Activated T-cell treated with anti-CD3 and anti-CD28 coated beads for 48 hours (primary cell): ENCODE measurements at regions not wholly inside any gene's neighbourhood (a gene's known extent, or its start where the extent isn't known, plus 50 kb on each side); places are given as distances from the start of the nearest gene placed in this dataset.

ENCODE experiments used
- DNase-seq: peaks from one replicate; pipeline ENCODE4 v3.0.0-alpha.2; 2020; ENCODE audit warnings: low read depth

- no peak for DNase-seq
Observed at GRCh38 chr19:29323440-29324290, 110.7 kb upstream of the UQCRFS1 start.

GRCh38 chr19:29324291-29324680 is 111.3 kb upstream of the UQCRFS1 start:
- no peak for DNase-seq

- no peak for DNase-seq
Observed at GRCh38 chr19:29324717-29325116, 111.8 kb upstream of the UQCRFS1 start.

- DNase-seq: no peak
Observed at GRCh38 chr19:29325241-29325975, 112.5 kb upstream of the UQCRFS1 start.

GRCh38 chr19:29326351-29326750 is 113.4 kb upstream of the UQCRFS1 start:
- DNase-seq: no peak

GRCh38 chr19:29326849-29327840 is 114.2 kb upstream of the UQCRFS1 start:
- DNase-seq: no peak

- DNase-seq: no peak
Observed at GRCh38 chr19:29328586-29328985, 115.6 kb upstream of the UQCRFS1 start.

GRCh38 chr19:29329460-29330134 is 116.6 kb upstream of the UQCRFS1 start:
- no peak for DNase-seq

GRCh38 chr19:29336425-29336824 is 123.5 kb upstream of the UQCRFS1 start:
- no peak for DNase-seq

- DNase-seq: no peak
Observed at GRCh38 chr19:29337029-29337428, 124.1 kb upstream of the UQCRFS1 start.

- no peak for DNase-seq
Observed at GRCh38 chr19:29338480-29338879, 125.5 kb upstream of the UQCRFS1 start.

GRCh38 chr19:29342721-29343120 is 129.8 kb upstream of the UQCRFS1 start:
- DNase-seq: no peak

- no peak for DNase-seq
Observed at GRCh38 chr19:29364224-29364726, 151.3 kb upstream of the UQCRFS1 start.

- DNase-seq: no peak
Observed at GRCh38 chr19:29364999-29365398, 152.0 kb upstream of the UQCRFS1 start.

- no peak for DNase-seq
Observed at GRCh38 chr19:29365836-29366417, 153.0 kb upstream of the UQCRFS1 start.

GRCh38 chr19:29366757-29367156 is 153.8 kb upstream of the UQCRFS1 start:
- DNase-seq: no peak

- DNase-seq: no peak
Observed at GRCh38 chr19:29367791-29368222, 154.9 kb upstream of the UQCRFS1 start.

GRCh38 chr19:29370276-29370675 is 155.5 kb upstream of the VSTM2B start:
- DNase-seq: no peak

GRCh38 chr19:29371251-29372090 is 154.3 kb upstream of the VSTM2B start:
- DNase-seq: no peak

GRCh38 chr19:29372091-29372415 is 153.7 kb upstream of the VSTM2B start:
- no peak for DNase-seq
